ENCODE measurements at regions not wholly inside any gene's neighbourhood (a gene's known extent, or its start where the extent isn't known, plus 50 kb on each side); places are given as distances from the start of the nearest gene placed in this dataset.

DNA sequence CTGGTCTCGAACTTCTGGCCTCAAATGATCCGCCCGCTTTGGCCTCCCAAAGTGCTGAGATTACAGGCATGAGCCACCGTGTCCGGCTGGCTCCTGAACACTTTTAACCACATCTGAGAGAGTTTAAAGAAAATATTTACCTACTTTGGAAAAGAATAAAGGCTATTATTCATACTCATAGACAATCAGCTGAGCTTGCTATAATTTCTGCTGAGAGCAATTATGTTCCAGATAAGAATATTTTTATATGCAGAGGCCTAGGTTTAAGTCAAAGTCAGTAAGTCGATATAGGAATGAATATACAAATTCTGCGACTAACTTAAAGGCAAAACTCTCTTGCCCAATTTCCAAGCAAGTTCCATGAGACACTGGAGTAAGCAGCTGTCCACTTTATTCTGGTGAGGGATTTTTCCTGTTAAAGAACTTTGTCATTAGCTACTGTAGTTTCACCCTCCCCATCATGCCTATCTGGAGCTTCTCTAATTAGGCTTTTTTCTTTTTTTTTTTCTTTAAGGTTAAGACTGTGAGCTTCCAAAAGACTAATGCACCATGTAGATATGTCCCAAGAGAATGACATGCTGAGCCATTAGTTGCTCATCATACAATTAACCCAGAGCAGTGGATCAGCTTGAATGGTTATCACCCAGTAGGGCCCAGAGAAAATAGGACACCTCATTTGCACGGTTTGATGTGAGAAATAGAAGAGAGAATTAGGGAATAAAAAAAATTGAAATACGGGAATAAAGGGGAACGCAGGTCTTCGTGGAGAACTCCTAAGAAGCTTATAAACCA is 260.1 kb downstream of the KCNE4 start:
- Mint-ChIP-seq H3K9me3 (peaks cover 2% of the 10 kb centered on the region), H3K4me1 (no peaks in the 10 kb centered on the region), H3K27me3 (ENCODE audit: low read depth) (no peaks in the 10 kb centered on the region), H3K36me3 (ENCODE audit: low read depth) (no peaks in the 10 kb centered on the region), H3K27ac (ENCODE audit: unreplicated experiment) (no peak overlapping the region), H3K4me3 (no peak overlapping the region)
- DNase-seq (ENCODE audit: low read depth, low spot score), result no peak
- TF ChIP-seq, protein P1, sequence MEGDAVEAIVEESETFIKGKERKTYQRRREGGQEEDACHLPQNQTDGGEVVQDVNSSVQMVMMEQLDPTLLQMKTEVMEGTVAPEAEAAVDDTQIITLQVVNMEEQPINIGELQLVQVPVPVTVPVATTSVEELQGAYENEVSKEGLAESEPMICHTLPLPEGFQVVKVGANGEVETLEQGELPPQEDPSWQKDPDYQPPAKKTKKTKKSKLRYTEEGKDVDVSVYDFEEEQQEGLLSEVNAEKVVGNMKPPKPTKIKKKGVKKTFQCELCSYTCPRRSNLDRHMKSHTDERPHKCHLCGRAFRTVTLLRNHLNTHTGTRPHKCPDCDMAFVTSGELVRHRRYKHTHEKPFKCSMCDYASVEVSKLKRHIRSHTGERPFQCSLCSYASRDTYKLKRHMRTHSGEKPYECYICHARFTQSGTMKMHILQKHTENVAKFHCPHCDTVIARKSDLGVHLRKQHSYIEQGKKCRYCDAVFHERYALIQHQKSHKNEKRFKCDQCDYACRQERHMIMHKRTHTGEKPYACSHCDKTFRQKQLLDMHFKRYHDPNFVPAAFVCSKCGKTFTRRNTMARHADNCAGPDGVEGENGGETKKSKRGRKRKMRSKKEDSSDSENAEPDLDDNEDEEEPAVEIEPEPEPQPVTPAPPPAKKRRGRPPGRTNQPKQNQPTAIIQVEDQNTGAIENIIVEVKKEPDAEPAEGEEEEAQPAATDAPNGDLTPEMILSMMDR (conservative IDR thresholded peaks at IDR 0.05), result no peak

DNA sequence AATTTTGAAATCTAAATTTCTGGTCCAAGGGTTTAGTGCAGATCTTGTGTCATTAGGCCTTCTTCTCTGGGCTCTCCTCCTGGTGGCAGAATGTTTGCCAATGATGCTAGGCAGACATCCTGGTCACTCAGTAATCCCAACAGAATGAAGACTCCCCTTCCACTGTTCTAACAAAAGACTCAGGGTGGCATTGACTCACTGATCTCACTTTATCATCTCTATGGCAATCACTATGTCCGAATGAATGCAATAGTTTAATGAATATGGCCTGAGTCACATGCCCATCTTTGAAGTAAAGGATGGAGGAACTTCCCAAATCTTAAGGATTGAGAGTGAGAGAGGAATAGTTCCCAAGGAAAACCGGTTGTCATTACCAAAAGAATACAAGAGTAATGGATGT is 261.1 kb downstream of the KCNE4 start:
- H3K36me3 Mint-ChIP-seq (ENCODE audit: low read depth), result no peaks in the 10 kb centered on the region
- no peaks in the 10 kb centered on the region for H3K27me3 Mint-ChIP-seq (ENCODE audit: low read depth)
- H3K27ac Mint-ChIP-seq (ENCODE audit: unreplicated experiment), result no peak overlapping the region
- TF ChIP-seq, protein P1 (conservative IDR thresholded peaks at IDR 0.05), result no peak
- H3K4me3 Mint-ChIP-seq, result no peak overlapping the region
- no peaks in the 10 kb centered on the region for H3K4me1 Mint-ChIP-seq
- no peaks in the 10 kb centered on the region for H3K9me3 Mint-ChIP-seq
- DNase-seq (ENCODE audit: low read depth, low spot score), result no peak

DNA sequence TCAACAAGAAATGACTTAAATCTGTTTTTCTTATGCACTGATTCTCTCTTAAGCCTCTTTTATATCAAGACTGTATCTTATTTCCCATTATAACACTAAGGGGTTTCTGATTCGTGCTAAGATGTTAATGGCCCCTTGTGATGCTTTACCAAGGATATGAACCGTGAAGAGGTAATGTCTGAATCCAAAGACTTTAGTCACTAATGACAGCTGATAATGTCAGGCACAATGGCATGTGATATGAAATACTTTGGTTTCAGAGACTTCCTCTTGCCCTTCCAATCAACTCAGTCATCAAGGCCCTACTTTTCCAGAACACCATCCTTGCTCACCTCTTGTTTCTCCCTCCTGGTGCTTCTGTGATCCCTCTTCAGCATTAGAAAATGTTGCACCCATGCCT is 262.8 kb downstream of the KCNE4 start:
- Mint-ChIP-seq H3K27ac (ENCODE audit: unreplicated experiment) (no peak overlapping the region), H3K9me3 (no peaks in the 10 kb centered on the region), H3K4me3 (no peak overlapping the region), H3K27me3 (ENCODE audit: low read depth) (no peaks in the 10 kb centered on the region), H3K36me3 (ENCODE audit: low read depth) (no peaks in the 10 kb centered on the region), H3K4me1 (no peaks in the 10 kb centered on the region)
- no peak for DNase-seq (ENCODE audit: low read depth, low spot score)
- TF ChIP-seq, protein P1 (conservative IDR thresholded peaks at IDR 0.05), result no peak

DNA sequence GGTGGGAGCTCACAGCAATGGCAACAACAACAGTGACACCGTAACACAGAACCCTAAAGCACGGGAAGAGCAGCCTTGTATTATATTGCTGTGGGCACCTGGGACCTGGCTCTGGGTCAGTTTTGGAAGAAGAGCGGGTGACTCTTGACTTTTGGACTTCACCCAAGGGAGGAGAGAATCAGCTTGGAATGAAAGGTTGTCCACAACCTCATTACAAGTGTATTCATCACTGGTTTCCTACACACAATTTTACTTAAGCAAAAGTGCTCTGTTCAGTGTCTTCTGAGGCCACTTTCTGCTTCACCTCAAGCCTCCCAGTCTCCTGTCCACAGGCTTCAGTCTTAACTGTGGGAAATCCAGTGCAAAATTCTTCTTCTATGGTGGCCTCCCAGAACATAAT is 263.8 kb downstream of the KCNE4 start:
- H3K27ac Mint-ChIP-seq (ENCODE audit: unreplicated experiment), result no peak overlapping the region
- H3K27me3 Mint-ChIP-seq (ENCODE audit: low read depth), result no peaks in the 10 kb centered on the region
- no peak for DNase-seq (ENCODE audit: low read depth, low spot score)
- no peaks in the 10 kb centered on the region for H3K36me3 Mint-ChIP-seq (ENCODE audit: low read depth)
- no peaks in the 10 kb centered on the region for H3K4me1 Mint-ChIP-seq
- no peaks in the 10 kb centered on the region for H3K9me3 Mint-ChIP-seq
- no peak overlapping the region for H3K4me3 Mint-ChIP-seq
- TF ChIP-seq, protein P1 (conservative IDR thresholded peaks at IDR 0.05), result no peak

DNA sequence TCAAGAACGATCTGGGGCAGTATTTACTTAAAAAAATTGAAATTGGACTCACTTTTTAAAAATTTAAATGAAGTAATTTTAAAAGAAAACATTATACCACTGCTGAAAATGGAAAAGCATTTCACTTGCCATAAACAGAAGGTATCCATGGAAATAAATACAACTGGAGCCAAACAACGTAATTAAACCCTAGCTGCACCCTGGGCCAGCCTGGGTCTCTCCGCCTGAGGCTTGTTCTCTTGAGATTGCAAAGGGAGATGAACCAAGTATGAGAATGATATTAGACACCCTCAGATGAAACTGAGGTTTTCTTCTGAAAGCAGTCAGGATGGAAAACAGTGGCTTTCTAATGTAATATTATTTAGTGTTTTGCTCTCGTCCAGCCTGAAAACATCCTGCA is 264.4 kb downstream of the KCNE4 start:
- H3K9me3 Mint-ChIP-seq, result no peaks in the 10 kb centered on the region
- no peak for DNase-seq (ENCODE audit: low read depth, low spot score)

More for the DNA sequence above, 264.4 kb downstream of the KCNE4 start:
- Mint-ChIP-seq H3K36me3 (ENCODE audit: low read depth) (no peaks in the 10 kb centered on the region), H3K27ac (ENCODE audit: unreplicated experiment) (no peak overlapping the region), H3K4me1 (no peaks in the 10 kb centered on the region), H3K27me3 (ENCODE audit: low read depth) (no peaks in the 10 kb centered on the region), H3K4me3 (no peak overlapping the region)
- TF ChIP-seq, protein P1 (conservative IDR thresholded peaks at IDR 0.05), result no peak

All from neural crest cell (in vitro differentiated cells).